Breast epithelium (tissue), 4 donors: ENCODE measurements at regions not wholly inside any gene's neighbourhood (a gene's known extent, or its start where the extent isn't known, plus 50 kb on each side); places are given as distances from the start of the nearest gene placed in this dataset.

Experiments used
- DNase-seq, 2 donors: peaks; one replicate each; pipeline ENCODE4 v3.0.0-alpha.2; 2019; ENCODE audit warnings: low spot score in 2 of 2
- H3K27ac ChIP-seq, 2 donors: fragments of 200-600 bp; sonication (generic) in 1 of 2; one replicate each; pipeline ENCODE4 v1.5.1; 2016 to 2019; ENCODE audit warnings: mild to moderate bottlenecking in 1 of 2
- H3K27me3 ChIP-seq, 2 donors: fragments of 200-600 bp; sonication (generic) in 1 of 2; one replicate each; pipeline versions ENCODE4 v1.5.1 to v1.6.0; 2017 to 2019; ENCODE audit warnings: control low read depth in 1 of 2, mild to moderate bottlenecking in 1 of 2
- H3K36me3 ChIP-seq: fragments of 200-600 bp; one replicate; pipeline ENCODE4 v1.5.1; 2019
- H3K4me1 ChIP-seq, 2 donors: fragments of 200-600 bp; sonication (generic); one replicate each; pipeline ENCODE4 v1.5.1; 2016 to 2019; ENCODE audit warnings: control low read depth in 1 of 2
- H3K4me3 ChIP-seq, 3 donors: fragments of 200-600 bp; sonication (generic); 1 replicate in 2 of 3; 2 replicates in 1 of 3; pipeline ENCODE4 v1.5.1; 2016 to 2019; ENCODE audit warnings: mild to moderate bottlenecking in 3 of 3, moderate library complexity in 2 of 3
- H3K9me3 ChIP-seq, 2 donors: fragments of 200-600 bp; sonication (generic) in 1 of 2; one replicate each; pipeline ENCODE4 v1.5.1; 2016 to 2019; ENCODE audit warnings: control low read depth in 1 of 2
- CTCF ChIP-seq, 3 donors: fragments of 450-650 bp; IDR thresholded peaks; one replicate each; pipeline ENCODE4 v1.5.1; 2016 to 2017; ENCODE audit warnings: antibody characterized with exemption in 3 of 3, mild to moderate bottlenecking in 3 of 3, moderate library complexity in 3 of 3
- POLR2A ChIP-seq: fragments of 450-650 bp; IDR thresholded peaks from one replicate; pipeline ENCODE4 v1.6.1; 2016; ENCODE audit warnings: antibody characterized with exemption, mild to moderate bottlenecking, moderate library complexity
- POLR2AphosphoS5 ChIP-seq, 3 donors: sonication (generic); formaldehyde crosslinking; IDR thresholded peaks; one replicate each; pipeline ENCODE4 v1.6.1; 2017; ENCODE audit warnings: antibody characterized with exemption in 3 of 3
- intact Hi-C: fragments of 100-400 bp; cut with DNase I; formaldehyde crosslinking; loops from one replicate; pipeline ENCODE4 v1.15.1; 2023; ENCODE audit warnings: low total_unique reads

DNA sequence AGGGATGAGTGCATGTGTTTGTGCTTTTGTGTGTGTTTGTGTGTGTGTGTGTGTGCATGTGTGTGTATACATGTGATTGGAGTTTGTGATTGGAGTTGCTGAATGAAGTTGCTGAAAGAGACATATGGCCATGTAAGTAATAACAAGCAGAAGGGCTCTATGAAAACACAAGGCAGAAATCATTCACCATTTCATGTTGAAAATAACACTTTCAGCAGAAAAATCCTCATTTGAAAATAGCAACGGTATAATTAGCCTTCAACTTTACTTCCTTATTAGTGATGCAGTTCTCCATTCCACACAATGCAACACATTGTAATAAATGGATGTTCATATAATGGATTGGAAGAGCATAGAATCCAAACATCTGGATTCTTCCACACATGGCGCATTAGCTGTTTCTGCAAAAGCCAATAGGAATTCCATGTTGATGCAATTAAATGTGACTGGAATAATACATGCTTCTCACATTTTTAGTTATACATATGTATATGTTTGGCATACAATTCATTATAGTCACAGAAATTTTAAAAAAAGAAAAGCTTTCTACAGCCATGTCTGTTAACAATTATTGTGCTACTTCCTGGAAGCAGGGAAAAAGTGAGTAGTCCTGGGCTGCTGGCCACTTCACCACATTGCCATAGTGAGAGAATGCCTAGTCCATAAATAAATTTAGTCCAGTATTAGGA, 538.0 kb downstream of the LTN1 start:
- intact Hi-C loops, result loop anchor here (10.0 kb wide), 1 partner anchor 1470 kb away; no protein-coding TSS in a partner anchor
- no peaks in the 10 kb centered on the region for H3K4me1 ChIP-seq
- no peak overlapping the region for H3K4me3 ChIP-seq
- no peak for DNase-seq
- peak overlapping the region in 1 of 2 donors; percentile 19 for H3K27ac ChIP-seq
- no peaks in the 10 kb centered on the region for H3K9me3 ChIP-seq
- H3K36me3 ChIP-seq, result no peaks in the 10 kb centered on the region
- TF ChIP-seq POLR2AphosphoS5 (IDR thresholded peaks at IDR 0.05) (no peak), CTCF (IDR thresholded peaks at IDR 0.05) (no peak), POLR2A (no peak)
- no peaks in the 10 kb centered on the region for H3K27me3 ChIP-seq

DNA sequence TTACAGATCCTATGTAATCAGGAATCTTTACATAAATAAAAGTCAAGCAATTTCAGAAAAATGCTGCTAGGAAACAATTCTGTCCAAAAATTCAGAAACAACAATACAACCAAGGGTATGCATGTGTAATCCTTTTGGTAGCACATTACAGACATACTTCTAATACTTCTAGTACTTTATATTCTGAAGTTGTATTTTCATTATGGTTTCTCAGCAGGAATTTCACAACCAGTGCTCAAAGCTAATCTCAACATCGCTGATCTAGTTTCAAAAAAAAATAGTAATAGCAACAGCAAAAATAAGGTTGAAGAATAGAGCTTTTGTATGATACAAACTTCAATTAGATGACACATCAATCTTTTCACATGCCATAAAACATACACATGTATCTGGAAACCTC, 545.2 kb downstream of the LTN1 start:
- Histone ChIP-seq H3K9me3 (no peaks in the 10 kb centered on the region), H3K27ac (no peak overlapping the region), H3K36me3 (no peaks in the 10 kb centered on the region), H3K4me1 (no peaks in the 10 kb centered on the region), H3K4me3 (no peak overlapping the region), H3K27me3 (no peaks in the 10 kb centered on the region)
- TF ChIP-seq CTCF (IDR thresholded peaks at IDR 0.05), result no peak
- TF ChIP-seq POLR2A, result no peak
- DNase-seq, result no peak
- intact Hi-C loops, result no loop called here

GRCh38 chr21:28445141-28445830, 547.4 kb downstream of the LTN1 start:
- H3K27ac ChIP-seq, result peak overlapping the region in 1 of 2 donors; percentile 21

DNA sequence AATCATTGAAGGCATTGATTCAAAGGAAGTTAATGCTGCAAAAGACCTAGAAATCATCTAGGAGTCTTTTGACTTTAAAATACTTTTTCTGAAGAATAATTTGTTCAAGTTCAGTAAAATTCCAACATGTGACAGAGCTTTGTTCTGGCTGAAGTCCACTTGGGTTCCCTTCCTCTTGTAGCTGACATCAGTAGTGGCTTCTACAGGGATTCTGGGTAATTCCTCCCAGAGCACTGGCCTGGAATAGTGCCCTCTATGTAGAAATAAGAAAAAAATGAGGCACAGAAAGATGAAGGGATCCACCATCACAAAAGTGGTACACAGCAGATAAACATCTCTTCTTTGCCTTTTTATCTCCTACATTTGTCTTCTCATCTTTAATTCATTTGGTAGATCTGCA, 548.1 kb downstream of the LTN1 start:
- Histone ChIP-seq H3K27ac (peak overlapping the region in 1 of 2 donors; percentile 18), H3K4me1 (no peaks in the 10 kb centered on the region), H3K9me3 (no peaks in the 10 kb centered on the region), H3K36me3 (no peaks in the 10 kb centered on the region), H3K27me3 (no peaks in the 10 kb centered on the region), H3K4me3 (no peak overlapping the region)
- TF ChIP-seq CTCF (IDR thresholded peaks at IDR 0.05), result no peak
- TF ChIP-seq POLR2AphosphoS5 (IDR thresholded peaks at IDR 0.05), result no peak
- no peak for TF ChIP-seq POLR2A
- intact Hi-C loops, result no loop called here
- DNase-seq, result no peak

More at GRCh38 chr21:28445141-28445830, 547.4 kb downstream of the LTN1 start:
- H3K9me3 ChIP-seq, result no peaks in the 10 kb centered on the region
- H3K36me3 ChIP-seq, result no peaks in the 10 kb centered on the region
- no peak overlapping the region for H3K4me3 ChIP-seq
- H3K4me1 ChIP-seq, result no peaks in the 10 kb centered on the region
- DNase-seq, result no peak
- intact Hi-C loops, result no loop called here
- no peaks in the 10 kb centered on the region for H3K27me3 ChIP-seq
- TF ChIP-seq POLR2A (no peak), CTCF (IDR thresholded peaks at IDR 0.05) (no peak), POLR2AphosphoS5 (IDR thresholded peaks at IDR 0.05) (no peak)

DNA sequence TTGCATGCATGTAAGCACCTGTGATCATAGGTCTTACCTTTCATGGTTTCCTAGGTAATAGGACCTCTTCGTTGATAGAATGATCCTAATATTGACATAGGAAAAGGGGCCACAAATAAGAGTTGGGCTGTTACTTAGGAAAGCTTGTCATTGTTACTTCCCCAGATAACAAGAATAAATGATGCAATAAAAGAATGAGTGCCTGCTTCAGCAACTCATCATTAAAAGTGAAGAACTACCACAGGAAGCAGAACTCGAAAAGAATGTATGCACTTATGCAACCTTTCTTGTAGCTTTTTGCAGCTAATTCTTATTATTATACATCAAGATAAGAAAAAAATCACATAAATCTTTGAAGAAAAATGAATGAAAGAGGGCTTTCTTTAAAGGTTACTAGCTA, 548.6 kb downstream of the LTN1 start:
- Histone ChIP-seq H3K27me3 (no peaks in the 10 kb centered on the region), H3K4me1 (no peaks in the 10 kb centered on the region), H3K4me3 (no peak overlapping the region), H3K36me3 (no peaks in the 10 kb centered on the region), H3K9me3 (no peaks in the 10 kb centered on the region), H3K27ac (peak overlapping the region in 1 of 2 donors; percentile 61)
- DNase-seq, result no peak
- intact Hi-C loops, result no loop called here
- TF ChIP-seq CTCF (IDR thresholded peaks at IDR 0.05) (no peak), POLR2AphosphoS5 (IDR thresholded peaks at IDR 0.05) (no peak), POLR2A (no peak)
